ENCODE measurements at regions not wholly inside any gene's neighbourhood (a gene's known extent, or its start where the extent isn't known, plus 50 kb on each side); places are given as distances from the start of the nearest gene placed in this dataset.

GRCh38 chr2:221262651-221263050 lies 309.5 kb downstream of the EPHA4 start:
- no peaks in the 10 kb centered on the region for H3K27me3 ChIP-seq (ENCODE audit: insufficient read depth, low read length)
- no peak overlapping the region for H3K56ac ChIP-seq (ENCODE audit: insufficient read length, low read depth, low read length)
- peak overlapping the region in 1 of 3 experiments; percentile 13; a peak in 1 of 7 replicates for H3K27ac Mint-ChIP-seq
- no peak overlapping the region for H2BK5ac ChIP-seq (ENCODE audit: insufficient read length, low read length)
- H3K9me3 Mint-ChIP-seq: no peaks in the 10 kb centered on the region
- DNase-seq: no peak
- H3T11ph ChIP-seq (ENCODE audit: low read length): no peak overlapping the region
- H3K79me2 ChIP-seq (ENCODE audit: insufficient read depth, low read length): no peaks in the 10 kb centered on the region
- H2BK12ac ChIP-seq (ENCODE audit: insufficient read length, low read depth, low read length): no peak overlapping the region
- H3K18ac ChIP-seq (ENCODE audit: insufficient read length, low read depth, low read length): no peak overlapping the region
- no peak overlapping the region for H4K8ac ChIP-seq (replicated peaks; ENCODE audit: insufficient read length, low read depth, low read length)
- H3K4me2 ChIP-seq (ENCODE audit: insufficient read depth, insufficient read length, low read length): no peak overlapping the region
- H3K4me1 ChIP-seq (ENCODE audit: insufficient read depth, low read length): no peaks in the 10 kb centered on the region
- no peak overlapping the region for H2BK120ac ChIP-seq (ENCODE audit: low read depth, low read length, poor library complexity, severe bottlenecking)
- no peak overlapping the region for H2AFZ ChIP-seq (ENCODE audit: low read length)
- no peak overlapping the region for H4K91ac ChIP-seq (ENCODE audit: insufficient read length, low read depth, low read length)
- H3K4me3 Mint-ChIP-seq: no peak overlapping the region
- H3K4me1 Mint-ChIP-seq: peaks cover 0 to 9% of the 10 kb centered on the region in 2 experiments; a peak in 2 of 4 replicates
- no peak overlapping the region for H3K23ac ChIP-seq (ENCODE audit: insufficient read length, low read depth, low read length)
- H3K4ac ChIP-seq (ENCODE audit: low read depth, low read length): no peak overlapping the region
- no peak overlapping the region for H2BK20ac ChIP-seq (ENCODE audit: low read depth, low read length, poor library complexity, severe bottlenecking)
- H3K27me3 Mint-ChIP-seq (ENCODE audit: low read depth): peaks cover 1% of the 10 kb centered on the region
- no peaks in the 10 kb centered on the region for H3K9me3 ChIP-seq (ENCODE audit: control insufficient read depth, low read depth, low read length)
- H3K27ac ChIP-seq (ENCODE audit: insufficient read length, low read depth, low read length): no peak overlapping the region
- H2AK5ac ChIP-seq (ENCODE audit: insufficient read length, low read length): no peak overlapping the region
- no peak overlapping the region for H2BK15ac ChIP-seq (ENCODE audit: low read depth, low read length)
- no CpG with 5 or more reads among the region's 3 CpGs for WGBS (ENCODE audit: extremely low coverage, insufficient read length, low lambda C conversion rate)
- H3K23me2 ChIP-seq (ENCODE audit: insufficient read length, low read depth, low read length, poor library complexity, severe bottlenecking): no peaks in the 10 kb centered on the region
- no peak overlapping the region for H3K14ac ChIP-seq (ENCODE audit: insufficient read depth, low read length)
- no peaks in the 10 kb centered on the region for H3K79me1 ChIP-seq (ENCODE audit: insufficient read depth, low read depth, low read length, poor library complexity, severe bottlenecking)
- H3K9ac ChIP-seq (ENCODE audit: extremely low read depth, insufficient read length, low read length): no peak overlapping the region
- no peaks in the 10 kb centered on the region for H4K20me1 ChIP-seq (ENCODE audit: control insufficient read depth, insufficient read depth, insufficient read length)
- H4K5ac ChIP-seq (ENCODE audit: insufficient read length, low read depth, low read length): no peak overlapping the region
- TF ChIP-seq CTCF (conservative IDR thresholded peaks at IDR 0.05): no peak
- no peaks in the 10 kb centered on the region; a peak in 1 of 7 replicates for H3K36me3 Mint-ChIP-seq (ENCODE audit: insufficient read depth in 1 of 3, low read depth in 3 of 3)
